Thyroid gland (tissue), 4 donors: ENCODE measurements at regions not wholly inside any gene's neighbourhood (a gene's known extent, or its start where the extent isn't known, plus 50 kb on each side); places are given as distances from the start of the nearest gene placed in this dataset.

Experiments used
- CTCF ChIP-seq, 6 experiments: fragments of 200-600 bp in 3 of 6; fragments of 450-650 bp in 3 of 6; sonication (generic) in 3 of 6; IDR thresholded peaks; one replicate each; pipeline ENCODE4 v1.5.1; 2016 to 2019; ENCODE audit warnings: antibody characterized with exemption in 6 of 6, mild to moderate bottlenecking in 2 of 6, inconsistent platforms in 1 of 6, moderate library complexity in 1 of 6
- POLR2A ChIP-seq, 2 donors: fragments of 450-650 bp; IDR thresholded peaks; one replicate each; pipeline ENCODE4 v1.6.1; 2017; ENCODE audit warnings: antibody characterized with exemption in 2 of 2, mild to moderate bottlenecking in 2 of 2, moderate library complexity in 1 of 2

- TF ChIP-seq CTCF (IDR thresholded peaks at IDR 0.05) = no peak
- TF ChIP-seq POLR2A (IDR thresholded peaks at IDR 0.05) = no peak
Measured at GRCh38 chr2:52070665-52071064, 1038.7 kb upstream of the NRXN1 start.
